Hematopoietic multipotent progenitor cell treated with erythropoietin and hydrocortisone succinate and interleukin-3 and kit ligand, for 6 days (in vitro differentiated cells): ENCODE measurements at regions not wholly inside any gene's neighbourhood (a gene's known extent, or its start where the extent isn't known, plus 50 kb on each side); places are given as distances from the start of the nearest gene placed in this dataset.
A peak's percentile ranks its signal among the peaks of the same experiment; 100 is the strongest.

Experiments used
- DNase-seq: peaks from one replicate; pipeline ENCODE4 v3.0.0-alpha.2; 2015

- no peak for DNase-seq
Observed at GRCh38 chr2:5315041-5315440, 377.1 kb upstream of the SOX11 start.

DNA sequence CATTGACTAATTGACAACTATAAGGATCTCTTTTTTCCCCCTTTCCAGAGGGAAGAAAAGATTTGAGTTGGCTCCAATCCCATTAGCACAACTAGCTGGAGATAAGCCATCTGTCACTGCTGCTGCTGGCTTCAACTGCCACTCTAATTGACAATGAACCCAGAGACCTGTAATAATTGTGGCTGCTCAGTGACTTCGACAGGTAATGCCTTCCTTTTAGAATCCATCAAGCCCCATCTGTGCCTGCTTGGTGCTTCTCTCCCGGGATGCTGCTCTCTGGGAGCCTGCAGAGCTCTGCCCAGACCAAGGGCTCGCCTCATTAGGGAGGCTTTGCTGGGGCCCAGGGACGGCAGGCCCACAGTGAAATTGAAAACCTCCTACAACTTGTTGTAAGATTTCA is 376.7 kb upstream of the SOX11 start:
- DNase-seq: no peak

DNA sequence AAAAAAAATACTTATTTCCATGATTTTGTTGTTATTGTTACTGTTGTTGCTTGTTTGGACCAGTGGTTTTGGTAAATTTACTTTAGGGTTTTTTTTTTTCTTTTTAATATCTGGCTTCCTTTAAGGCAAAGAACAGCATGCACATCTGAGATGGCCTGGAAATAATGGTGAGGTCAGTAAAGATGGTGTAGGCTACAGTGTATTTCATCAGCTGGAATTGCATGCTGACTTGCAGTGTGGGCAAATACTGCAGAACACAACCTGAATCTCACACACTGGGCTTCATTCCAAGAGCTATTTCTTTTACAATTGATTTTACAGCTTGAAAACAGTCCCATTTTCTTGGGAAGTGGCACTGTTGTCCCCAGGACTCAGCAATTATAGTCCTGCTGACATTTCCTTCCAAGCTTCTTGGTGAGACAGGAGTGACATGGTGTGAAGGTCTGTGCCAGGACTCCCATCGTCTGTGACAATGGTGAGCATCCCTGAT is 376.1 kb upstream of the SOX11 start:
- no peak for DNase-seq

DNA sequence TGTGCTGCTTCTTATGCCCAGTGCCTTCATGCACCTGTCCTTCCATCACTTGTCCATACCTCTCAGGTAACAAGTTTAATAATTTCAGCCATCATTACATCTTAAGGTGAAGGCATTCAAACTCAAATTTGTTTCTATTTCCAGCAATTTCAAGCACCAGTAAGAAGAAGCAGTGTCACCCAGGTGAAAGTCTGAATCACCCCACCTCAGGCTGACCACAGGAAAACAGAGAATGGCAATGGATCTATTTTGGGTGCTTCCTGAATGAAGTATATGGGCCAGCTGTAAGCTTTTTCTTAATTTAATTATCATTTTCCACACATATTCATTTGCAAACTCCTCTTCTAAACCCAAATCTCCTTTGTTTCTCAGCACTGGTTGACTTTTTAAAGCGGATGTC is 372.7 kb upstream of the SOX11 start:
- no peak for DNase-seq

DNA sequence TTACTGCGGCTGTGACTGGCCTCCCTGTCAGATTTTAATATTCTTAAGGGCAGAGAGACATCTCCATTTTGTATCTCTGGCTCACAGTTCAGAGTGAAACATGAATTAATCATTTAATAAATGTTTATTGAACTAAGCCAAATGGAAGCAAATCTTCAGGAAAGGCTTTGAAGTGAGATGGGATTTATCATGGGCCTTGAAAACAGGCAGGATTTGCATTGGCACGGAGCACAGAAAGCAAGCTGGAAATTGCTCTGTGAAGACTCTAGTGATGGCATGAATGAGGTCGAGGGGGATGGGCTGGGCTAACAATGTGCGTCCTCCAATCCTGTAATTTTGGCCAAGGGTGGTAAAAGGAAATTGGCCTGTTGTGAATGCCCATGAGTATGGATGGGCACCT is 369.8 kb upstream of the SOX11 start:
- DNase-seq: no peak

DNA sequence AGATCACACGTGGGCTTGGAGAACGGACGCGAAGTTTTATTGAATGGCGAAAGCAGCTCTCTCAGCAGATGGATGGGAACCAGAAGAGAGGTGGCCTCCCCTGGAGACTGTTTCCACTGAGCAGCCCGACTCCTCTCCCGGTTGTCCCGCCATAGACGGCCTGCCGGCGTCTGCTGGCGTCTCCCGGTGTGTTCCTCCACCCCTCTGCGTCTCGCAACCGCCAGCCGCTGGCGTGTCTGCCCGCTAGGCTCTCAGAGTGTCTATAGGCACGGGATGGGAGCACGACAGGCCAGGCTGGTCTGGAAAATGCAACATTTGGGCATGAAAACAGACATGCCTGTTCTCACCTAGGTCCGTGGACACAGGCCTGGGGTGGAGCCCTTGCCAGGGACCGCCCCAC is 366.7 kb upstream of the SOX11 start:
- no peak for DNase-seq

GRCh38 chr2:5328826-5329225 is 363.4 kb upstream of the SOX11 start:
- DNase-seq: no peak

DNA sequence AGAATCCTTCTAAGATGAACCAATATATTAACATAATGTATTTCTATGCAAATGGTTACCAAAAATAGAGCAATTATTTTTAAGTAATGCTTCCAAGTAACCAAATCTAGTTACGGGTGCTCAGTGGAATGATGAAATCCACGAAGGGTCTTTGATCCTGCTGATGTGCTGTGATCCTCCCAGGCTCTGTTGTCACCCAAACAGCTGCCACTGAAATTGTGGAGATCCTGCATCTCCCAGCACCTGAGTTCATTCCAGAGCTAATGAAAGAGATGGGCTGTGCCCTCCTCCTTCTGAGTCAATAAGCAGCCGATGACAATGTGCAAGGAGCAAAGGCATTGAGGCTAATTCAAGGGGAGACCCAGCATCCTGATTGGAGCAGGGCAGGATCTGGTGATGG is 362.4 kb upstream of the SOX11 start:
- no peak for DNase-seq

DNA sequence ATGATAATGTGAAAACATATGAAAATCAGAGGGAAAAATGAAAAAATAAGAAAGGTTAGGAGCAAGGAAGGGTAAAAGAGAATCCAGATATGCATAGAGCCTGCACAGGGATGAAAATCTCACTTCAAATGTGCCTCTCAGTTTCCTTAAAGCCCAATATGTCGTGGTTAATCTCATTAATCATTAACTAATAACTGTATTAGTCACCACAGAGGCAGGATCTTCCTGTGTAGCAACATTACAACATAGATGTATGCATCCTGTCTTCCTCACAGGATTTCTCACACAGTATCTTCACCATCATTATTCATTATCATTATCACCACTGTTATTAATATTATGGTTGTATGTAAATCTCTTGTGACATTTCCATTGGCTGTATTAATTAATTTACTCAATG is 361.2 kb upstream of the SOX11 start:
- no peak for DNase-seq

- no peak for DNase-seq
Observed at GRCh38 chr2:5332925-5333324, 359.3 kb upstream of the SOX11 start.

- DNase-seq: no peak
Observed at GRCh38 chr2:5339473-5339872, 352.7 kb upstream of the SOX11 start.

DNA sequence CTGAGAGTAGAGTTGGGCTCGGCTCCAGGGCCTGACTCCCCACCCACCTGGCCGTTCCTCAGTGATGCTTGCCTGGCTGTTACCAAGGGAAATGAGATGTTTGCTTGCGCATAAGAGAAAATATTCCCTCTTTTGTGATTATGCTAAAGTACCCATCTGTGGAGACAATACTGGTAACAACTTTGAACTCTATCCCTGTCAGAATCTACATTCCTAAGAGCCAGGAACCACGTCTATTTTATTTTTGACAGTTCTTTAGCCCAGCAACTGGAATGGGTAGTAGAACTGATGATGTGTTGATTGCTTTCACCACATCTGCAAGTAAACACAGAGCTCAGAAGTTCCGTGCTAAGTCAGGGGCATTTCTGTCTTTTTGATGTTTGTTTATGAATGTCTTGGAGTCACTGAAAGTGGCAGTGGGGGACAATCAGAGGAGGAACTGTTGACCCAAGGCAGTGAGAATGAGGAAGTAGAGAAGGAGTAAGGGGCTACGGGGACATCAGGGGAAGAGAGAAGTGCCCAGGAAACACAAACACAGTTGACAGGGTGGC is 348.3 kb upstream of the SOX11 start:
- DNase-seq: no peak

DNA sequence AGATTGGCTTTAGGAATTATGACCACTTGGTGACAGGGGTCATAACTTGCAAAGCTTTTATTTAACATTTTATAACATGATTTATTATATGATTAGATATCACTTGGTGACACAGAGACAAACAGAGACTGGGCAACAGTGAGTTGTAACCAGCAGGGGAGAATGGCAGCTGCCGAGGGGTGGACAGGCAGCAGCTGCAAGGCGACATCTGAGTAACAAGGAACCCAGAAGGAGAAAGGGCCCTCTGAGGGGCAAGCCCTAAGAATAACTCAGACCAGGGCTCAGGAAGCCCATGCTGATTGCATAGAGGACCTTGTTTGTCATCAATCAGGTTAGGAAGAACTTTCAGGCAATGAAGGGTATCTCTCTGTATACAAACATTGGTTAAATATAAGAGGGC is 339.9 kb upstream of the SOX11 start:
- no peak for DNase-seq

GRCh38 chr2:5353565-5353964 is 338.6 kb upstream of the SOX11 start:
- DNase-seq: no peak

DNA sequence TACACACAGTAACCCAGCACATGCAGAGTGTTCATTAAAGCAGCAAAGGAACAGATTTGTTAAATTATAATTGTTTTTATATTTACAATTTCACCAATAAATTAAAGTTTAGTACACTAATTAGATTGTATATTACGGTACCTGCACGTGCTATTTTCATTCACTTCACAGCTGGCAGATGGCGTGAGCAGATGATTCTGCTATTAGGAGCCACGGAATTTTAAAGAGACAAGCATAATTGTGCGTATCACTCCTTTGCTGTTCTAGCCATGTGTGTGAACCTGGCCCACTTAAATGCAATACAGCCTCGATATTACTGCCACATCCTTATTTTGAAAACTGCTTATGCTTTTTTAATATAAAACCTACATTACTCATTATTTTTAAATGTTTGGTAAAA is 332.8 kb upstream of the SOX11 start:
- DNase-seq: no peak

DNA sequence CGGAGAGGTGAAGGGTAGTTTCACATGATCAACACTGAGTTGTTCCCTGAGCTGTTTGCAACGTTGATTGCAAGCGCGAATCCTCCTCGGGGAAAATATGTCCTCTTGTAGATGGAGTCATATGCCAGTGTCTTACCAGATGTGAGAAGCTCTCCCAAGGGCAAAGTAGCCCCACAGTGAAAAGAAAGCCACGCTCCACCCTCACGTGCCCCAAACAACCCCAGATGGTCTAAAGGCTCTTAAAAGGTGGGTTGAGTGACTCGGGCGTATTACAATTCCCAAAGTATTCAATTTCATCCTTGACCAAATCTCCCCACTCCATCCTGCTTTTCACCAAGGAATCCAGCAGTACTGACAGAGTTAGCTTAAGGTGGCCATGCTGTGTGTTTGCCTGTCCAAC is 332.1 kb upstream of the SOX11 start:
- DNase-seq: no peak

DNA sequence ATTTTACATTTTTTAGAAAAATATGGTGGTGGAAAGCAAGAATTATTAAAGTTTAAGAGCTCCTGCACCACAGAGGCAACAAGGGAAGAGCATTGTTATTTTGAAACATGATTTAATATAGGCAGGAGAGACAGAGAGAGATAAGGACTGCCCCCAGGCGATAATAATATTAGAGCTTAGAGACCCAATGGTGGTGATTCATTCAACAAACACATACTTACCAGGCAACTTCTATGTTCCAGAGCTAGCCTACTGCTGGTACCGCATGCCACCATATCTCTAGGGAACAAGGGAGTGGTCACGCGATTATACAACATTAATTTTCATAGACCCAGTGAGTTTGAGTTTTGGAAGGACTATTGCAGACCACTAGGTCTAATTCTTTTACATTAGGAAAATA is 327.8 kb upstream of the SOX11 start:
- no peak for DNase-seq

DNA sequence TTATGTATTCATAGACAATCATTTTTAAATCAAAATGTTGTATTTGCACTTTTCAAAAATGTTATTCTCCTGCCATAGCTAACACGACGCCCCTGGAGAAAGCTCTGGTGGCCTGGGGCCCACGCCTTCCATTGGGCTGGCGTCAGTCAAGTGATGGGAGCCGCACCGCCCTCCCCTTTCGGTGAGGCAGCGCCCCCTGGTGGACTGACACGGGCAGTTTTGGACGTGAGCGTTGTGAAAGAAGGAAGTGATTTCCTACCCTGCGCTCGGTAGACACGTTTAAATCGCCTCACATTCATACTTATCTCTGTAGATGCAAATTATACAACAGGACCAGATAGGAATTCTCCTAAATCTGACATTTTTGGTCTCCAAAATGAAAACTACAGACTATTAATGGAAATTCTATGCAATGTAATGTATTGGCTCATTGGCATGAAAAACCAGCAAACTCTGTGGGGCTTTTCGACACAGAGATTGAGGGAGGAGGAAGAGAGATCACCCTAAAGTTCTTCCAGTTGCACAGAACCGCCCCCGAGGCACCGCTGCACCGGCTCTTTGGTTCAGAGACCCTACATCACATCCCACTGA is 326.2 kb upstream of the SOX11 start:
- peak; percentile 75 for DNase-seq

GRCh38 chr2:5367321-5367720 is 324.9 kb upstream of the SOX11 start:
- DNase-seq: no peak

DNA sequence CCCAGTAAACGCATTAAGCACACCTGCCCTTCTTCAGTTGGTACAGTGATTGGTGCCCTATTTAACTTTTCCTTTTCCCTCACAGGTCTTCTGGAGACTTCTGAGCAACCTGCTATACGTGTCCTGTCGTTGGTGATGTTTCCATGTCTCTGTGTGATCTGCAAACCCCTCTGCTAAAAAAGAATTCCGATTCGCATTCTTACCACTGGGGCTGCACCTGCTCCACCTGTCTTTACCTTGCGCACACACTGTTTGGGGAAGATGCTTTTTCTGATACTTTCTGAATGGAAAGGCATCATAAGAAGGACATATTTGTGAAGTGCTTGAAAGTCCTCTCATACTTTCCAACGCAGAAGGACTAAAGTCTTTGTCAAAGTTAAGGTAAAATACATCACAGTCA is 323.9 kb upstream of the SOX11 start:
- no peak for DNase-seq

GRCh38 chr2:5369510-5369909 is 322.7 kb upstream of the SOX11 start:
- DNase-seq: no peak

DNA sequence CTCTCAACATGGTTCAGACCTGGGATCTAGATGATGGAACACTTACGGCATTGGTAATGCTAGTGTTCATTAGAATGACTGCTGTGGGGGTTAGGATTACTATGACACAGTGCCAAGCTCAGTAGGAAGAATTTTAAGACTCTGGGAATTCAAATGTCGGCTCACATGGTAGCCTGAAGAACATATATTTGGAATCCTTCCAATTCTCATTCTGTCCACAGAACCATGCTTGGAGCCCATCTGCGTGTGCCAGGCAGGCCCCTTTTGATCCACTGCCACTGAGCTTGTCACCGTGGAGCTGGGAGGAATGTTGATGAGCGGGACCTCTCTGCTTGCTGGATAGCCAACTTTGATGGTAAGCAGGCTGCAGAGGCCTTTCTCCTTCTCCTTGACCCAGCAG is 322.0 kb upstream of the SOX11 start:
- DNase-seq: no peak

DNA sequence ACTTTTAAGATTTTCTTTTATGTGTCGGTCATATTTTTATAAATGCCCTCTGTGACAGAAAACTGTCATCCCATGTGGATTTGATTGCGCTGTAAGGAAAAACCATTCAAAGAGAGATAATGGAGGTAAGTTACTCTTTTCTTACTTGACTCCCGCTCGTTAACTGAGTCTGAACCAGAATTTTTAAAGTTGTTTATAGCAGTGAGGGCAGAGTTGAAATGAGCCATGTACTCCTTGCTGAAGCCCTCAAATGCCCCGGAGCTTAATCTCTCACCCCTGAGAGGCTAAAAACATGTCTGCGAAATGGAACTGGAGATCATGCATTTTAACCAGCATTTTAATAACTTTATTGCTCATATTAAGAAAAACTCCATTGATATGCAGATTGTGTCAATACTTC is 320.0 kb upstream of the SOX11 start:
- no peak for DNase-seq

DNA sequence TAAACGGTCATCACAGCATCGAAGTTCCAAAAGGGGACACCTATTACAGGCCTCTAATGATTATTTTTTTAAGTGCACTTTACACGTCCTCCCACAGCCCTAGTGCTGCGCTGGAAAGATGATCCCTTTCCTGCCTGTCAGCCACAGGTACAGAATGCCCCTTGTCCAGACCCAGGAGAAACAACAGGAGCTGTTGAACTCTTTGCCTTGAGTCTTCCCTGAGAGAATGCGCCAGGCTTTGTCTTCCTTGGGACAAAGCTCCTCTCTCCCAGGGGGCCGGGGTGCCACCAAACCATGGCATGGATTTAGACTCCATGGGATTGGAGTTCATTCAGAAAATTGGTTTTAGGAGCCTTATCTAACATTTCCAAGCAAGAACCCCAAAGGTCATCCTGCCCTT is 319.0 kb upstream of the SOX11 start:
- no peak for DNase-seq

GRCh38 chr2:5374762-5375161 is 317.4 kb upstream of the SOX11 start:
- DNase-seq: no peak

DNA sequence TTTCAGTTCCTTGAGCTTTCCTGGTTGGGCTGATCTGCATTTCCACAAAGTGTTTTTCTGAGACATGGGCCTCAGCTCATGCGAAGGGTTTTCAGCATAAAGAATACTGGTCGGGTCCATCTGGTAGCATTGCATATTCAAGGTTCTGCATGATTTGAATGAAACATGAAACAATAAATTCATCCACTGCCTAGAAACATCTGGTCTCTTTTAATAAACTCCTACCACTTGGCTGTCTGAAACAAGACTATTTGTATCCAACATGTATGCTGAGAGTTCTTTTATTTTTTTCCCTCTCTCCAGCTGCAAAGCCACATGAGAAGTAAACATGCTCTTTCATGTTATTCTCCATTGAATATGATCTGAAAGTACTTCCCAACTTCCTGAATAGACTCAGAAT is 314.9 kb upstream of the SOX11 start:
- DNase-seq: no peak
